ENCODE measurements at regions not wholly inside any gene's neighbourhood (a gene's known extent, or its start where the extent isn't known, plus 50 kb on each side); places are given as distances from the start of the nearest gene placed in this dataset.

DNA sequence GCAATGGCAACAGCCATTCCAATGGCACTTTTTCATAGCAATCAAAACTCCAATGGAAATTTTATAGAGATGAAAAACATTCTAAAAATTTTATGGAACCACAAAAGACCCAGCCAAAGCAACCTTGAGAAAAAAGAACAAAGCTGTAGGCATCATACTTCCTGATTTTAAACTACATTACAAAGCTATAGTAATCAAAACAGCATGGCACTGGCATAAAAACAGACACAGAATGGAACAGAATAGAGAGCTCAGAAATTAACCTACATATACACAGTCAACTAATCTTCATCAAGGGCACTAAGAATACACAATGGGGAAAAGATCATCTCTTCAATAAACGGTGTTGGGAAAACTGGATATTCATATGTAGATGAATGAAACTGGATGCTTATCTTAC, 401.5 kb downstream of the NPHP4 start:
- Histone ChIP-seq H3K4me1 (no peaks in the 10 kb centered on the region), H3K9me3 (peaks cover 0 to 5% (median 0%) of the 10 kb centered on the region in 3 donors), H3K4me3 (no peak overlapping the region), H3K27me3 (no peaks in the 10 kb centered on the region), H3K36me3 (replicated peaks in 1 of 2; ENCODE audit: insufficient read depth in 1 of 2, low read depth in 2 of 2) (no peaks in the 10 kb centered on the region), H3K27ac (no peak overlapping the region)
- TF ChIP-seq POLR2A (IDR thresholded peaks at IDR 0.05) (no peak), CTCF (IDR thresholded peaks at IDR 0.05) (no peak)
- no peak for DNase-seq
- intact Hi-C loops (cut with DNase I) = no loop called here
- 57 to 72% methylated on average over 1 of the region's 1 CpG for WGBS, 2 donors
- no peak for ATAC-seq

DNA sequence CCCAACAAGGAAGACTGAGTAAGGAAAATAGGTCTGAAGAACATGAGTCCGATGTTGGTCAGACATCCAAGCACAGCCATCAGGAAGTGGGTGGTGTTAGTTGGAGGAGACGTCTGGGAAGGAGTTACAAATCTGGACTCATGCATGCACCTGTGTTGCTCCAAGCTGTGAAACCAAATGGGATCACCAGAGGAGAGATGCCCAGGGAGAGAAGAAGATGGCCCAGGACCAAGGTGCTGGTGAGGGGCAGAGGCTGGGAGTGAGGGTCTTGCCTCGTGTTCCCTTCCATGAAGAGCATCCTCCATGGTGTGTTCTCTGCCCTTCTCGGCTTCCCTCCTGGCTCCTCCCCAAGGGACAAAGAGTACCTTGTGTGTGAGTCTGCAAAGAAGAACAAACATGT, 405.6 kb downstream of the NPHP4 start:
- Histone ChIP-seq H3K4me3 (no peak overlapping the region), H3K4me1 (no peaks in the 10 kb centered on the region), H3K9me3 (peaks cover 0 to 5% (median 0%) of the 10 kb centered on the region in 3 donors), H3K27ac (no peak overlapping the region), H3K36me3 (replicated peaks in 1 of 2; ENCODE audit: insufficient read depth in 1 of 2, low read depth in 2 of 2) (no peaks in the 10 kb centered on the region), H3K27me3 (no peaks in the 10 kb centered on the region)
- TF ChIP-seq CTCF (IDR thresholded peaks at IDR 0.05) = no peak
- no peak for TF ChIP-seq POLR2A (IDR thresholded peaks at IDR 0.05)
- intact Hi-C loops (cut with DNase I) = no loop called here
- DNase-seq (no peak), ATAC-seq (no peak)
- 63 to 65% methylated on average over 4 of the region's 4 CpGs for WGBS, 2 donors

DNA sequence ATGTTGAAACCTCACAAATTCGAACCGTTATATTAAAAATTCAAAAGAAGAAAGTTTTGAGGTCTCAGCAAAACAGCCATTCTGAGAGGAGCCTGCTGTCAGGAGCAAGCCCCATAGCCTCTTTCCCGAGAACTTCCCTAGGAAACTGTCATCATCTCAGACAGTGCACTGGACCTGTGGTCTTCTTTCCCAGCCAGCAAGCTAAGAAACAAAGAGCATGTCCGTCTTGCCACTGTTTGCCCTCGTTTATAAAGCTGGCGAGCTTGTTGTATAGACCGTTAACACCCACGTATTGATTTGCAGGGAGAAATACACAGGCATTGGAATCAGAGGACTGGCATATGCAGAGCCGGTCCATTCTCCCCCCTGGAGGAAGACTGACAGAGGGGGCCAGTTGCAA, 407.0 kb downstream of the NPHP4 start:
- no peaks in the 10 kb centered on the region for H3K9me3 ChIP-seq
- no peak for TF ChIP-seq POLR2A (IDR thresholded peaks at IDR 0.05)
- no peak for TF ChIP-seq CTCF (IDR thresholded peaks at IDR 0.05)
- ATAC-seq (no peak), DNase-seq (no peak)
- no peaks in the 10 kb centered on the region for H3K27me3 ChIP-seq
- H3K4me3 ChIP-seq = no peak overlapping the region
- H3K4me1 ChIP-seq = no peaks in the 10 kb centered on the region
- 37 to 59% methylated on average over 9 of the region's 9 CpGs for WGBS, 2 donors
- intact Hi-C loops (cut with DNase I) = no loop called here
- H3K27ac ChIP-seq = no peak overlapping the region
- no peaks in the 10 kb centered on the region for H3K36me3 ChIP-seq (replicated peaks in 1 of 2; ENCODE audit: insufficient read depth in 1 of 2, low read depth in 2 of 2)

DNA sequence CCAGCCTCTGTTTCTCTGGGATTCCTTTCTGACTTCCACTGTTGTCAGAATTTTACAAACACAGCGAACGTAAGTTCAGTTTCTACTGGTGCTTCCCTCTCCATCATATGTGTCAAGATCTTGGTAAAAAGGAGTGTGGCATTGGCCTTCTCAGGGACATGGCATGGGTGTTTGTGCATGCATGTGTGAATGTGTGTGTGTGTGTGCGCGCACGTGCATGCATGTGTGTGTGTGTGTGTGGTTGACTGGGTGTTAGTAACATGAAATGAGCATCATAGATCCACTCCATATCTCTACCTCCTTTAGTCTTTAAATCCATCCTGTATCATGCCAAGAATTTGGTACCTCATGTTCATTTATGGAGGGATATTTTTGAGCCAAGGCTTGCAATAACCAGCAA, 411.3 kb downstream of the NPHP4 start:
- no peak for DNase-seq

More for the DNA sequence above, 411.3 kb downstream of the NPHP4 start:
- Histone ChIP-seq H3K27ac (no peak overlapping the region), H3K9me3 (no peaks in the 10 kb centered on the region), H3K4me3 (no peak overlapping the region), H3K4me1 (no peaks in the 10 kb centered on the region), H3K27me3 (no peaks in the 10 kb centered on the region), H3K36me3 (replicated peaks in 1 of 2; ENCODE audit: insufficient read depth in 1 of 2, low read depth in 2 of 2) (no peaks in the 10 kb centered on the region)
- intact Hi-C loops (cut with DNase I) = no loop called here
- WGBS, 2 donors = 36 to 74% methylated on average over 5 of the region's 5 CpGs
- no peak for TF ChIP-seq CTCF (IDR thresholded peaks at IDR 0.05)
- no peak for TF ChIP-seq POLR2A (IDR thresholded peaks at IDR 0.05)
- ATAC-seq = no peak

Data from body of pancreas (tissue), 4 donors.